ENCODE measurements at regions not wholly inside any gene's neighbourhood (a gene's known extent, or its start where the extent isn't known, plus 50 kb on each side); places are given as distances from the start of the nearest gene placed in this dataset.

GRCh38 chr3:152760591-152760990 lies 74.3 kb upstream of the P2RY1 start (continued):
- TF ChIP-seq CREB5 (CRISPR knock-in tag; IDR thresholded peaks at IDR 0.05; ENCODE audit: low read depth): no peak

DNA sequence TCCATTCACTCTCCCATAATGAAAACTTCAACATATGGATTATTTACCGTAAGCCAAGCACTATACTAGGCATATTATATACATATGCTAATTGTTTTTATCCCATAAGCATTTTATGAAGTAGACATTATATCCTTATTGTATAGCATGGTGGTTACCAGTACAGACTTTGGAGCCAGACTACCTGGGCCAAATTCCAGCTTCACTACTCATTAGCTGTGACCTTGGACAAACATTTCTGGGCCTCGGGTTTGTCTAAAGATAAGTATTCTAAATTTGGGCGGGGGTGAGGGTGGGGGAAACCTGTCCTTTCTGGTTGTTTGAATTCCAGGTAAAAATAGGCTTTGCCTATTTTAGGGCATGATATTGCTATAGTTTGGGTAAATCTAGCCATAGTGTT lies 66.5 kb upstream of the P2RY1 start:
- TF ChIP-seq TSHZ2 (CRISPR knock-in tag; IDR thresholded peaks at IDR 0.05) (no peak), ZFP3 (CRISPR knock-in tag; IDR thresholded peaks at IDR 0.05) (no peak), PATZ1 (CRISPR knock-in tag; IDR thresholded peaks at IDR 0.05; ENCODE audit: borderline replicate concordance) (no peak), RARB (CRISPR knock-in tag; IDR thresholded peaks at IDR 0.05) (no peak), SNAI2 (CRISPR knock-in tag; IDR thresholded peaks at IDR 0.05) (no peak), PPARA (CRISPR knock-in tag; IDR thresholded peaks at IDR 0.05; ENCODE audit: borderline replicate concordance) (no peak), ISL1 (CRISPR knock-in tag; IDR thresholded peaks at IDR 0.05) (no peak)
- ATAC-seq: no peak

DNA sequence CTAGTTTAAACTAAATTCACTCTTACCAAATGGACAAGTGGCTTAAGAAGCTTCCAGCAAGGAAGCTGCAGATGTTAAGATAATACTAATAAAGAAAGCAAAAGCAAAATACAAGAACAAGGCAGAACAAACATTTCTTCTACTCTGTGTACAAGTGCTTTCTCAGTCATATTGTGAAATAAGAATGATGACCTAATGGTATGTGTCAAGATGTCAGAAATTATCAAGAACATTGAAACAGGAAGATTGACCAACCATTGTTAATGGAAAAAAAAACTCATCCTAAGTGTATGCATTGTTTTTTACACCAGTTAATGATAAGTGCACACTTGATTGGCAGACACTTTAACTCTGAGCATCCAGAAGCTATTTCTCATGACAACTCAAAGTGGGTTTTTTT lies 65.4 kb upstream of the P2RY1 start:
- TF ChIP-seq PPARA (CRISPR knock-in tag; IDR thresholded peaks at IDR 0.05; ENCODE audit: borderline replicate concordance) (no peak), ZFP3 (CRISPR knock-in tag; IDR thresholded peaks at IDR 0.05) (no peak), CSRNP3 (CRISPR knock-in tag; IDR thresholded peaks at IDR 0.05) (no peak), ZNF565 (CRISPR knock-in tag; conservative IDR thresholded peaks at IDR 0.05; ENCODE audit: low read depth) (no peak), ZNF70 (CRISPR knock-in tag; IDR thresholded peaks at IDR 0.05) (no peak), RARB (CRISPR knock-in tag; IDR thresholded peaks at IDR 0.05) (no peak), ARNTL (CRISPR knock-in tag; IDR thresholded peaks at IDR 0.05; ENCODE audit: borderline replicate concordance, low read depth) (no peak), ZC3H10 (CRISPR knock-in tag; IDR thresholded peaks at IDR 0.05) (no peak), TOX (CRISPR knock-in tag; IDR thresholded peaks at IDR 0.05; ENCODE audit: borderline replicate concordance) (no peak), CREB5 (CRISPR knock-in tag; IDR thresholded peaks at IDR 0.05; ENCODE audit: low read depth) (no peak)
- TF ChIP-seq, protein P1, sequence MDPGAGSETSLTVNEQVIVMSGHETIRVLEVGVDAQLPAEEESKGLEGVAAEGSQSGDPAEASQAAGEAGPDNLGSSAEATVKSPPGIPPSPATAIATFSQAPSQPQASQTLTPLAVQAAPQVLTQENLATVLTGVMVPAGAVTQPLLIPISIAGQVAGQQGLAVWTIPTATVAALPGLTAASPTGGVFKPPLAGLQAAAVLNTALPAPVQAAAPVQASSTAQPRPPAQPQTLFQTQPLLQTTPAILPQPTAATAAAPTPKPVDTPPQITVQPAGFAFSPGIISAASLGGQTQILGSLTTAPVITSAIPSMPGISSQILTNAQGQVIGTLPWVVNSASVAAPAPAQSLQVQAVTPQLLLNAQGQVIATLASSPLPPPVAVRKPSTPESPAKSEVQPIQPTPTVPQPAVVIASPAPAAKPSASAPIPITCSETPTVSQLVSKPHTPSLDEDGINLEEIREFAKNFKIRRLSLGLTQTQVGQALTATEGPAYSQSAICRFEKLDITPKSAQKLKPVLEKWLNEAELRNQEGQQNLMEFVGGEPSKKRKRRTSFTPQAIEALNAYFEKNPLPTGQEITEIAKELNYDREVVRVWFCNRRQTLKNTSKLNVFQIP (CRISPR knock-in tag; IDR thresholded peaks at IDR 0.05; ENCODE audit: borderline replicate concordance, low read depth): no peak
- no peak for ATAC-seq

DNA sequence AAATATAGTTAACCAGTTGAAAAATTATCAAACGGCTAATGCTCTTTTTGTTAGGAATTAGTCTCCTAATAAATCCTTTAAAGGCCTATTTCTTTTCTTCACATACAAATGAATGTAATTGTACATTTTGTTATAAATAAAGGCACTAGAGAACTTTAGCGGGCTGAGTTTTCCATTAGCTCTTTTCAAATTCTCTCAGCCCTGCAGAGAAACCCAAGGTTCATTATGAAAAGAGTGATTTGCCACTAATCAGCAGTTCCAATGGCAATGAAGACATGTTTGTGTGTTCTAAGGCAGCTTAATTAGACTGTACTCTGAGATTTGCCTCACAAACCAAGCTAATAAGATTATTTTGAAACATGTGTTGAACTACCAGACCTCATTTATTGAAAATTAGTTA lies 64.6 kb upstream of the P2RY1 start:
- no peak for ATAC-seq
- TF ChIP-seq ZFP3 (CRISPR knock-in tag; IDR thresholded peaks at IDR 0.05): no peak
- no peak for TF ChIP-seq PPARA (CRISPR knock-in tag; IDR thresholded peaks at IDR 0.05; ENCODE audit: borderline replicate concordance)
- no peak for TF ChIP-seq ZNF8 (CRISPR knock-in tag; IDR thresholded peaks at IDR 0.05)

Measured in SK-N-SH treated with all-trans-retinoic acid at 6 μM for 48 hours (cell line).